Erythroblast (primary cell): ENCODE measurements at regions not wholly inside any gene's neighbourhood (a gene's known extent, or its start where the extent isn't known, plus 50 kb on each side); places are given as distances from the start of the nearest gene placed in this dataset.

Source experiments
- GATA1 ChIP-seq: IDR thresholded peaks from 2 replicates; pipeline ENCODE4 v1.6.1; 2011; ENCODE audit warnings: low read depth, mild to moderate bottlenecking, control low read depth, low read length, moderate library complexity
- POLR2A ChIP-seq: IDR thresholded peaks from 2 replicates; pipeline ENCODE4 v1.6.1; 2011; ENCODE audit warnings: mild to moderate bottlenecking, low read length

- TF ChIP-seq POLR2A (no peak), GATA1 (no peak)
Observed at GRCh38 chr2:226609366-226609765, 190.3 kb downstream of the IRS1 start.
